Muscle of leg (tissue), 3 donors: ENCODE measurements at regions not wholly inside any gene's neighbourhood (a gene's known extent, or its start where the extent isn't known, plus 50 kb on each side); places are given as distances from the start of the nearest gene placed in this dataset.
A peak's percentile ranks its signal among the peaks of the same experiment; 100 is the strongest.

Experiments
- DNase-seq: peaks from one replicate; pipeline ENCODE4 v3.0.0; 2013
- H3K27ac ChIP-seq: one replicate; pipeline ENCODE4 v1.5.1; 2013; ENCODE audit warnings: mild to moderate bottlenecking, low read length, control low read depth
- H3K27me3 ChIP-seq: one replicate; pipeline ENCODE4 v1.6.1; 2013; ENCODE audit warnings: low read length; ENCODE audit not compliant: control insufficient read depth, insufficient read depth
- H3K36me3 ChIP-seq: one replicate; pipeline ENCODE4 v1.6.1; 2013; ENCODE audit warnings: low read length; ENCODE audit not compliant: control insufficient read depth, insufficient read depth
- H3K4me1 ChIP-seq: one replicate; pipeline ENCODE4 v1.6.1; 2013; ENCODE audit warnings: low read length; ENCODE audit not compliant: control insufficient read depth, insufficient read depth
- H3K4me3 ChIP-seq: one replicate; pipeline ENCODE4 v1.5.1; 2013; ENCODE audit warnings: low read length, control low read depth
- H3K9me3 ChIP-seq: replicated peaks from 2 replicates; pipeline ENCODE4 v1.6.1; 2013; ENCODE audit warnings: low read depth, low read length; ENCODE audit not compliant: control insufficient read depth
- WGBS: methylation state at CpG from one replicate; pipeline ENCODE4 v1.1.5; 2013; ENCODE audit warnings: missing lambda C conversion rate; ENCODE audit not compliant: insufficient coverage; 5-methylcytosine and 5-hydroxymethylcytosine counted together

DNA sequence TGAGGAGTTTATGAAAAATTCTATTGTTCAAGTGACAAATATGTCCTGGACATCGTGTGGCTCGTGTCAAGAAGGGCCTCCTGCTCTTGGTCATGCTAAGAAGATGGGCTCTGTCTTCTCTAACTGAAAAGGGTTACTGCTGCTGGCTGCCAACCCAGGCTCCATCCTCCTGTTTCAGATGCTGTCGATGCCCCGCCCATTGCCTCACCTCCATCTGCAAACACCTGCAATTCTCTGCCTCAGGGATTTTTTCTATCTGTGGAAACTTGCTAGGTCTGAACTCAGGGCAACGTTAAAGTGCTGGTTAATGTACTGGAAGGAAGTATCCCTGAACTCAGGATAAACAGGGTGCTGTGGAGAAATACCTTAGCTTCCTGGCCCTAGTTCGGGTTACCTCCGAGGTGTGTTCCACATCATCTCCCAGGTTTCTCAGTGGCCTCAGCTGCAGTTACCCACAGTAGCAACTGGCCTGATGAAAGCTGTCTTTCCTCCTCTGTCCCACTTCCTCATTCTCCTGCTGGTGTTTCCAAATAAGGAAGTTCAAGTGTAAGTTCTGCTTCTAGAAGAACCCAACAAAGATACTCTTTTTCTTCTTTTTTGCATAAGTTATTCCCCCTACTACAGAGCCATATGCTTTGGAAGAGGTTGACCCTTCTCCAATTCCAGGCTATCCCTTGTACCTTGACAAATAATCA, 151.7 kb upstream of the SMIM23 start:
- Histone ChIP-seq H3K9me3 (no peaks in the 10 kb centered on the region), H3K4me1 (peaks cover 17% of the 10 kb centered on the region), H3K27me3 (peaks cover 5% of the 10 kb centered on the region), H3K27ac (no peak overlapping the region), H3K4me3 (no peak overlapping the region), H3K36me3 (no peaks in the 10 kb centered on the region)
- DNase-seq = no peak
- 75% methylated on average over 5 of the region's 7 CpGs for WGBS

DNA sequence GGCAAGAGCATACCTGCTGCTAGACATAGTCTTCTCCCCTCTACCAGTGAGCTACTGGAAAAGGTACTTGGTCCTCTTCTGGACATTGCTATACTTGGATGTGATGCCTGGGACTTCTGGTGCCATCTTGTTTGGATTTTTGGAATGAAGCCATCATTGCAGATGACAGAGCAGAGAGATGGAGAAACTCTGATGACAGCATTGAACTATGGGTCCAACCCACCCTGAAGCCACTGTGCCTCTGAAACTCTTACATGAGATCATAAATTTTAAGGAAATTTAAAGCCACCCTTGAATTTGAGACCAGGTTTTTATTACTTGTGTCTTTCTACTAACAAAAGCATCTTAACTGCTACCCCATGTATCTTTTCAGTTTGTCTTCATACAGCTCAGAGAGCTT, 151.1 kb upstream of the SMIM23 start:
- Histone ChIP-seq H3K9me3 (no peaks in the 10 kb centered on the region), H3K27me3 (no peaks in the 10 kb centered on the region), H3K4me3 (no peak overlapping the region), H3K4me1 (peaks cover 15% of the 10 kb centered on the region), H3K27ac (no peak overlapping the region), H3K36me3 (no peaks in the 10 kb centered on the region)
- no peak for DNase-seq

- WGBS = no CpG with 5 or more reads among the region's 2 CpGs
- Histone ChIP-seq H3K27me3 (no peaks in the 10 kb centered on the region), H3K4me3 (no peak overlapping the region), H3K9me3 (no peaks in the 10 kb centered on the region), H3K27ac (no peak overlapping the region), H3K4me1 (peaks cover 12% of the 10 kb centered on the region), H3K36me3 (no peaks in the 10 kb centered on the region)
- no peak for DNase-seq
Measured at GRCh38 chr5:171635028-171635427, 150.6 kb upstream of the SMIM23 start.

- H3K4me3 ChIP-seq = no peak overlapping the region
- peaks cover 12% of the 10 kb centered on the region for H3K4me1 ChIP-seq
- no peaks in the 10 kb centered on the region for H3K36me3 ChIP-seq
- H3K27ac ChIP-seq = no peak overlapping the region
- H3K27me3 ChIP-seq = no peaks in the 10 kb centered on the region
- DNase-seq = no peak
- 80% methylated on average over 2 of the region's 8 CpGs for WGBS
- no peaks in the 10 kb centered on the region for H3K9me3 ChIP-seq
Measured at GRCh38 chr5:171635561-171636245, 149.9 kb upstream of the SMIM23 start.

DNA sequence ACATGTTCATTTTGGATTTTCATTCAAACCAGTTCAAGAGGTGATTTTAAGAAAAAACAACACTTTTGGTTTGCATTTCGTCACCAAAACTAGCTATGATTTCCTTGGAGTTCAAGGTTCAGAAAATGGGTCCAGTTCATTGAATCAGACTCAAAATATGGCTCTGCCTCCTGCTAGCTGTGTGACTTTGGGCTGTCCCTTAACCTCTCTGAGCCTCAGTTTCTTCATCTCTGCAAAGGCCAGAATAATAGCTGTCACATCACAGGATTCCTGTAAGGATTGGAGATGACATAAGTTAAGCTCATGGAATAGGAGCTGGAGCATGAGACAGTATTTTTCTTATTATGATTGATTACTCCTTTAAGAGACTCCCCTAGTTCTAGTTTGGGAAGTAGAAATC, 147.8 kb upstream of the SMIM23 start:
- 78% methylated on average over 1 of the region's 1 CpG for WGBS
- Histone ChIP-seq H3K4me1 (peaks cover 15% of the 10 kb centered on the region), H3K27ac (no peak overlapping the region)

GRCh38 chr5:171639205-171639621, 146.4 kb upstream of the SMIM23 start:
- Histone ChIP-seq H3K27me3 (no peaks in the 10 kb centered on the region), H3K9me3 (no peaks in the 10 kb centered on the region), H3K4me3 (no peak overlapping the region), H3K36me3 (no peaks in the 10 kb centered on the region), H3K27ac (no peak overlapping the region), H3K4me1 (peaks cover 19% of the 10 kb centered on the region)
- WGBS = no CpG with 5 or more reads among the region's 4 CpGs
- peak; percentile 52 for DNase-seq

More for the DNA sequence above, 147.8 kb upstream of the SMIM23 start:
- no peak for DNase-seq
- H3K27me3 ChIP-seq = no peaks in the 10 kb centered on the region
- H3K36me3 ChIP-seq = no peaks in the 10 kb centered on the region
- no peak overlapping the region for H3K4me3 ChIP-seq
- no peaks in the 10 kb centered on the region for H3K9me3 ChIP-seq

DNA sequence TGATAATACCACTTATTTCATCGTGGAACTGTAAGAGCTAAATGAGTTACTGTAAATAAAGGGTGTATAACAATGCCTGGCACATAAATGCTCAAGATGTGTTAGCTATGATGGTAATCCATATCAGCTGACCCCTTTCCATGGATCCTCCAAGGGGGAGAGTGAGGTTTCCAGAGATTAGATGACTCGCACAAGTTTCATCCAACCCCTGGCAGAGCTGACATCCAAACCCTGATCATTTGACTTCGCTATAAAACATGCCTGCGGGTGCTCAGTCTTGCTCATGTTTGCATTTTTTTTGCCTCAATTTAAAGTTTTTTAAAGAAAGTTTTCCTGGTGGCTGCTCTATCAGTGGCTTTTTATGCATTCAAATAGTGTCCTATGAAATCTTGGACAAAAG, 145.7 kb upstream of the SMIM23 start:
- WGBS = no CpG with 5 or more reads among the region's 4 CpGs
- peaks cover 3% of the 10 kb centered on the region for H3K27me3 ChIP-seq
- peaks cover 24% of the 10 kb centered on the region for H3K4me1 ChIP-seq
- no peak overlapping the region for H3K27ac ChIP-seq
- H3K36me3 ChIP-seq = no peaks in the 10 kb centered on the region
- no peaks in the 10 kb centered on the region for H3K9me3 ChIP-seq
- DNase-seq = no peak
- H3K4me3 ChIP-seq = no peak overlapping the region

DNA sequence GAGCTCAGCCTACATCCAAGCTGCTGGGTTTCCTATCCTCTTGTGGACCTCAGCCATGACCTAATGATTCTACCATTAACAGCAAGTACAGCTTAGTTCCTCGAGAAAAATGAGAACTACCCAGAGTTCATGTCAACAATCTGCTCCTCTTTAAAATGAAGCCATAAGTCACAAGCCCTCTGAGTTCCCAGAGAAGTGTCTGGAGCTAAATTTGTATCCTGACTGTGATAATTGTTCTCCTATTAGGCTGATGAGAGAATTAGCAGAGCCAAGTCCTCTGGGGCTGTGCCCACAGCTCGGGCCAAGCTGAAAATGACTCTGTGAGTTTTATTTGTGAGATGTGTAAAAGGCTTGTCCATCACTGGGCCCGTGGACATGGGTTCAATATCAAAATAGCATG, 145.1 kb upstream of the SMIM23 start:
- Histone ChIP-seq H3K36me3 (no peaks in the 10 kb centered on the region), H3K27ac (peak overlapping the region; percentile 17), H3K4me3 (no peak overlapping the region), H3K4me1 (peaks cover 24% of the 10 kb centered on the region), H3K9me3 (no peaks in the 10 kb centered on the region), H3K27me3 (peaks cover 3% of the 10 kb centered on the region)
- DNase-seq = peak; percentile 80
- no CpG with 5 or more reads among the region's 3 CpGs for WGBS

DNA sequence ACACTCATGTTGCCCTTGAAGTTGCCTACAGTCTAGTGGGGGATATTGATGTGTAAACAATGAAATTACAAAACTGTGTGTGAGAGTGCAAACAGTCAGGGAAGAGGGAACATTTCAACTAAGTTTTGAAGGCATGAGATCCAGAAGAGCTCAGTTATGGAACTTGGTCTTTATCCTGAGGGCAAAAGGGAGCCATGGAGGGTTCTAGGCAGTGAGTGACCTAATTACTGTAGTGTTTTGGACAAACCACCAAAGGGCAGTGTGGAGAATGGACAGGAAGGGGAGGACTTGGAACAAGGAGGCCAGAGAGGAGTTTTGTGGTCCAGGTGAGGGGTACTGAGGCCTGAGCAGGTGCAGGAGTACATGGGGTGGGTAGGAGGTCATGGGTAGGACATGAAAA, 143.7 kb upstream of the SMIM23 start:
- no peak overlapping the region for H3K4me3 ChIP-seq
- H3K27me3 ChIP-seq = peaks cover 8% of the 10 kb centered on the region
- no peaks in the 10 kb centered on the region for H3K36me3 ChIP-seq
- no peaks in the 10 kb centered on the region for H3K9me3 ChIP-seq
- no peak for DNase-seq
- peaks cover 31% of the 10 kb centered on the region for H3K4me1 ChIP-seq
- no peak overlapping the region for H3K27ac ChIP-seq

DNA sequence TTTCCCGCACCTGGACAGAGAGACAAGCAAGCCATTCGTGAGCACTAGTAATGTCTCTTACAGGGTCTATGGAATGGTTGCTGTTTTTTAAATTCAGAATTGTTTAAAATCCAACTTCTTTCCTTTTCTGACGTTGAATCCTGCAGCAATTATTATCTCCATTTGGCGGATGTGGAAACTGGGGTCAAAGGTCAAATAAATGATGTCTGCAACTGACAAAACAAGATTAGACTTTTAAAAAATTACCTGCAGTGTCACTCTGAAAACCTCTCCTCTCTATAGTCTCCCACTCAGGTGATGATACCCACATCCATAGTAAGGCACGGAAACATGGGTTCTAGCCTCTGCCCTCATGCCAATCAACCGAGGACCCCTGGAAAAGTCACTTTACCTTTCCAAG, 142.7 kb upstream of the SMIM23 start:
- Histone ChIP-seq H3K36me3 (no peaks in the 10 kb centered on the region), H3K4me1 (peaks cover 41% of the 10 kb centered on the region), H3K4me3 (no peak overlapping the region), H3K27me3 (peaks cover 10% of the 10 kb centered on the region), H3K27ac (no peak overlapping the region), H3K9me3 (no peaks in the 10 kb centered on the region)
- no peak for DNase-seq
- 100% methylated on average over 2 of the region's 6 CpGs for WGBS
